Fibroblast of upper back skin (primary cell): ENCODE measurements at regions not wholly inside any gene's neighbourhood (a gene's known extent, or its start where the extent isn't known, plus 50 kb on each side); places are given as distances from the start of the nearest gene placed in this dataset.
A peak's percentile ranks its signal among the peaks of the same experiment; 100 is the strongest.

Experiments
- DNase-seq: peaks from one replicate; pipeline ENCODE4 v3.0.0-alpha.2; 2013

- no peak for DNase-seq
Measured at GRCh38 chr3:187827723-187828122, 82.5 kb upstream of the BCL6 start.

GRCh38 chr3:187828579-187829452 is 83.5 kb upstream of the BCL6 start:
- no peak for DNase-seq

GRCh38 chr3:187830181-187830580 is 84.9 kb upstream of the BCL6 start:
- no peak for DNase-seq

GRCh38 chr3:187831125-187832051 is 86.1 kb upstream of the BCL6 start:
- no peak for DNase-seq

- no peak for DNase-seq
Measured at GRCh38 chr3:187832202-187832601, 86.9 kb upstream of the BCL6 start.

GRCh38 chr3:187833375-187833774 is 88.1 kb upstream of the BCL6 start:
- no peak for DNase-seq

- no peak for DNase-seq
Measured at GRCh38 chr3:187833799-187834578, 88.7 kb upstream of the BCL6 start.

- peak; percentile 74 for DNase-seq
Measured at GRCh38 chr3:187836823-187837770, 91.8 kb upstream of the BCL6 start.

GRCh38 chr3:187838016-187838540 is 92.8 kb upstream of the BCL6 start:
- DNase-seq, result no peak

GRCh38 chr3:187839422-187839821 is 94.2 kb upstream of the BCL6 start:
- DNase-seq, result no peak

GRCh38 chr3:187840856-187841255 is 95.6 kb upstream of the BCL6 start:
- no peak for DNase-seq

- DNase-seq, result peak; percentile 15
Measured at GRCh38 chr3:187841560-187841959, 96.3 kb upstream of the BCL6 start.

GRCh38 chr3:187843654-187844053 is 98.4 kb upstream of the BCL6 start:
- DNase-seq, result no peak

- no peak for DNase-seq
Measured at GRCh38 chr3:187844708-187845107, 99.4 kb upstream of the BCL6 start.

GRCh38 chr3:187845826-187846225 is 100.6 kb upstream of the BCL6 start:
- no peak for DNase-seq

- DNase-seq, result no peak
Measured at GRCh38 chr3:187848401-187848800, 103.1 kb upstream of the BCL6 start.

GRCh38 chr3:187849016-187849654 is 103.9 kb upstream of the BCL6 start:
- no peak for DNase-seq

- DNase-seq, result no peak
Measured at GRCh38 chr3:187850258-187850921, 105.1 kb upstream of the BCL6 start.

GRCh38 chr3:187852842-187853730 is 107.8 kb upstream of the BCL6 start:
- DNase-seq, result no peak
